Bronchial epithelial cell (primary cell): ENCODE measurements at regions not wholly inside any gene's neighbourhood (a gene's known extent, or its start where the extent isn't known, plus 50 kb on each side); places are given as distances from the start of the nearest gene placed in this dataset.

ENCODE experiments used
- DNase-seq: peaks from one replicate; pipeline ENCODE4 v3.0.0-alpha.2; 2010; ENCODE audit warnings: low read depth
- FAIRE-seq: peaks from 2 replicates; lab custom pipeline; 2011; peaks lifted over from hg19 to GRCh38; lab: Jason Lieb, UNC
- H3K27me3 ChIP-seq: 2 replicates; pipeline ENCODE4 v1.5.1; 2011; ENCODE audit warnings: low read length; ENCODE audit not compliant: control insufficient read depth, insufficient read depth
- H3K36me3 ChIP-seq: 2 replicates; pipeline ENCODE4 v1.5.1; 2011; ENCODE audit warnings: low read length; ENCODE audit not compliant: control insufficient read depth, insufficient read depth
- H3K4me3 ChIP-seq: 2 replicates; pipeline ENCODE4 v1.5.1; 2011; ENCODE audit warnings: mild to moderate bottlenecking, low read depth, low read length, control low read depth
- TF ChIP-seq, protein P1 (sequence below): IDR thresholded peaks from 2 replicates; pipeline ENCODE4 v1.5.1; 2011; ENCODE audit warnings: mild to moderate bottlenecking, moderate library complexity, low read length, control low read depth, inconsistent platforms; ENCODE audit not compliant: insufficient read depth, severe bottlenecking

DNA sequence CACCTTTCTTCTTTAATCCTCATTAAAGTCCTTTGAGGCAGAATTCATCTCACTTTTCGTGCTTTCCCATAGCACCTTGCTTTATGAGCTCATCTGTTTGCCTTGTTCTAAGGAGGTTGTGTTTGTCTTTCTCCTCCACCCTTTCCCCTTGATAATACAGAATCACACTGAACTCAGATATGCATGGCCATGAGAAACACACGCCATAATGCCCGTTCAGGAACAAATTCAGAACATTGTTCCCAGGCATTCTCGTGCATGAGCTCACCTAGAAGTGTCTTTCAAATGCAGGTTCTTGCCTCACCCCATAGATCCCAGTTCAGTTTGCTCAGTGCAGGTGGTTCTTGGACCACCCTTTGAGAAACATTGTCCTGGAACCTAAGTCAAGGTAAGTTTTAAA lies 71.1 kb downstream of the TMEM114 start:
- FAIRE-seq (no peak), DNase-seq (no peak)
- Histone ChIP-seq H3K36me3 (no peaks in the 10 kb centered on the region), H3K4me3 (no peak overlapping the region), H3K27me3 (no peaks in the 10 kb centered on the region)
- TF ChIP-seq, protein P1, sequence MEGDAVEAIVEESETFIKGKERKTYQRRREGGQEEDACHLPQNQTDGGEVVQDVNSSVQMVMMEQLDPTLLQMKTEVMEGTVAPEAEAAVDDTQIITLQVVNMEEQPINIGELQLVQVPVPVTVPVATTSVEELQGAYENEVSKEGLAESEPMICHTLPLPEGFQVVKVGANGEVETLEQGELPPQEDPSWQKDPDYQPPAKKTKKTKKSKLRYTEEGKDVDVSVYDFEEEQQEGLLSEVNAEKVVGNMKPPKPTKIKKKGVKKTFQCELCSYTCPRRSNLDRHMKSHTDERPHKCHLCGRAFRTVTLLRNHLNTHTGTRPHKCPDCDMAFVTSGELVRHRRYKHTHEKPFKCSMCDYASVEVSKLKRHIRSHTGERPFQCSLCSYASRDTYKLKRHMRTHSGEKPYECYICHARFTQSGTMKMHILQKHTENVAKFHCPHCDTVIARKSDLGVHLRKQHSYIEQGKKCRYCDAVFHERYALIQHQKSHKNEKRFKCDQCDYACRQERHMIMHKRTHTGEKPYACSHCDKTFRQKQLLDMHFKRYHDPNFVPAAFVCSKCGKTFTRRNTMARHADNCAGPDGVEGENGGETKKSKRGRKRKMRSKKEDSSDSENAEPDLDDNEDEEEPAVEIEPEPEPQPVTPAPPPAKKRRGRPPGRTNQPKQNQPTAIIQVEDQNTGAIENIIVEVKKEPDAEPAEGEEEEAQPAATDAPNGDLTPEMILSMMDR: no peak

DNA sequence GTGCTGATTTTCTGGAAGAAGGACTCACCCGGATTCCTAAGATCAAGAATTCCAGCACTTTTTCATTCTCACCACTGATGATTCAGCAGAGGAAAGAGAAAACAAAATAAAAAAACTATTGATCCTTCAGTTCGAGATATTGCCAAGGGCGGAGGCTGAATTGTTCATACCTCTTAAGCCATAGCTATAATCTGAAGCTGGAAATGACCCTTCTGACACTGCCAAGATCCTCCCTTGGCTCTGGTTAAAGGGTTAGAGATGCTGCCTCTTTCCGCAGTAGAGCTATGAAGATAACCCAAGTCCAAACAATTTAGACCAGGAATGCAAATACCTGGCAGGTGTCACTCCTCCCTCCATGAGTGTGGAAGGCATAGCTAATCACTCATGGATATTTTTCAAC lies 73.0 kb downstream of the TMEM114 start:
- Histone ChIP-seq H3K27me3 (no peaks in the 10 kb centered on the region), H3K36me3 (no peaks in the 10 kb centered on the region), H3K4me3 (no peak overlapping the region)
- DNase-seq (no peak), FAIRE-seq (no peak)
- TF ChIP-seq, protein P1: no peak

DNA sequence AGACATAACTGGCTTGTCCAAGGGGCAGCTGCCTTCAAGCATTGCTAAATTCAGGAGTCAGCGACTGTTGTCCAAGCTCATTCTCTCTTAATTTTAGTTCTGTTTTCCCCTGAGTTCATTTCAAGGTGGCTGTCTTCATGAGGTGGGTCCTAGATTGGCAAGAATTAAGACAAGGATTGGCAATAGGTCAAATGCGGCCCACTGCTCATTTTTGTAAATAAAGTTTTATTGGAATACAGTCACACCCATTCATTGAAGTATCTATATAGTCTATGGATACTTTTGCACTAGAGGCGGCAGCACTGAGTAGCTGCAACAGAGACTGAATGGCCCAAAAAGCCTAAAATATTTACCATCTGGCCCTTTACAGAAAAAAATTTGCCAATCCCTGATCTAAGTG lies 73.8 kb downstream of the TMEM114 start:
- FAIRE-seq (no peak), DNase-seq (no peak)
- H3K27me3 ChIP-seq: no peaks in the 10 kb centered on the region
- TF ChIP-seq, protein P1: no peak
- H3K4me3 ChIP-seq: no peak overlapping the region
- H3K36me3 ChIP-seq: no peaks in the 10 kb centered on the region

DNA sequence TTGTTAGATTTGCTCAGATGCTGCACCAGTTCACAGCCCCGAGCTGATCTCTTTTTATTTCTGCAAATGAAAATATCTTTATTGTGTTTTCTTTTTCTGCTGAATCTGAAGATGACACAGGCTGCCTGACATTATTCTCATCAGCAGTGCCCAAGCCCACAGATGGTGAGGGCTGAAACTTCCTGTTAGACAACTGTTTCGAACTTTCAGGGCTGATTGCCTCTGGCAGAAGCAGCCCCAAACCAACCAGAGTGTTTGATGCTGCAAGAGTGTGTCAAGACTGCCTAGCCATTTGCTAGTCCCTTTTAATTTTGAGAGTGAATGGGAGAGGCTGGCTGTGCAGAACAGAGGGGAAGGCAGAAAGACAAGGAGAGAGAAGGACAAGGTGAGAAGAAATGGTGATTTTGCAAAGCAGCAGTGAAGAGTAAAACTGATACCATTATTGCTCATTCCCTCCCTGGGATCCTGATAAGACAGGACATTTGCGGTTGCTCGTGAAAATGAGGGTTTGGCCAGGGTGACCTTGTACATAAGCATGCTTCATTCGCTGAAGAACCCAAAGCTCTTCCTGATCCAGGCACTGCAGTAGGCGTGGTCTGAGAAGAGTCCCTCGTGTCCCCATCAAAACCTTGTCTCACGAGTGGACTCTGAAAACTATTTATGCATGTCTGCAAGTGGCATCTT lies 77.2 kb downstream of the TMEM114 start:
- no peaks in the 10 kb centered on the region for H3K27me3 ChIP-seq
- H3K4me3 ChIP-seq: no peak overlapping the region
- TF ChIP-seq, protein P1: no peak
- FAIRE-seq (peak; percentile 68), DNase-seq (no peak)
- H3K36me3 ChIP-seq: no peaks in the 10 kb centered on the region

DNA sequence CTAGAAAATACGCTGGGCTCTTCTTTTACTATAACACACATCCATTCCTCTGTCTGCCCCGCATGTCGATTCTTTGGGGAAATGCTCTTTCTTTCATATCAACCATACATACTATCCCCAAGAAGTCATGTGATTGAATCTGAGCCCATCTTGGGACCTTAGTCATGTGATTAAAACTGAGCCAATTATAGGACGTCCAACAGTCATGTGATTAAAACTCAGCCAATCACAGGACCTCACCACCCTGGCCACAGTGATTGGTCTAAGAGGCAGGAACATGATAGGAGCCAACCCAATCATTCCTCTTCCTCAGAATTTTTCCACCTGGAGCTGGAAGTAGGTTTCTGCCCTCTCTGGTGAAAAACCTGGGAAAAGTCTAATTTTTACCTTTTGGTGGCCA lies 78.8 kb downstream of the TMEM114 start:
- DNase-seq: no peak
- H3K36me3 ChIP-seq: no peaks in the 10 kb centered on the region

More for the DNA sequence above, 78.8 kb downstream of the TMEM114 start:
- no peak for FAIRE-seq
- H3K27me3 ChIP-seq: no peaks in the 10 kb centered on the region
- no peak overlapping the region for H3K4me3 ChIP-seq
- TF ChIP-seq, protein P1: no peak
